ENCODE measurements at regions not wholly inside any gene's neighbourhood (a gene's known extent, or its start where the extent isn't known, plus 50 kb on each side); places are given as distances from the start of the nearest gene placed in this dataset.

GRCh38 chr4:153151535-153152455, 52.4 kb upstream of the TRIM2 start:
- TF ChIP-seq CTCF (IDR thresholded peaks at IDR 0.05): no peak
- no peak for TF ChIP-seq SIN3A (IDR thresholded peaks at IDR 0.05; ENCODE audit: borderline replicate concordance, insufficient read depth, low read depth, low read length)
- TF ChIP-seq POLR2AphosphoS5 (IDR thresholded peaks at IDR 0.05; ENCODE audit: low read depth, low read length): no peak

Measured in Panc1 (cell line).